Sigmoid colon (tissue), 6 donors: ENCODE measurements at regions not wholly inside any gene's neighbourhood (a gene's known extent, or its start where the extent isn't known, plus 50 kb on each side); places are given as distances from the start of the nearest gene placed in this dataset.
"Not testable (repeated sequence)": the region's sequence is repeated elsewhere in the genome, so short reads cannot be mapped to it uniquely, and the experiment has no call there.

Experiments used
- DNase-seq: peaks from one replicate; pipeline ENCODE4 v3.0.0-alpha.2; 2019
- H3K27ac ChIP-seq, 4 donors: fragments of 200-600 bp; sonication (generic); one replicate each; pipeline ENCODE4 v1.5.1; 2016 to 2019; ENCODE audit warnings: mild to moderate bottlenecking in 1 of 4
- H3K27me3 ChIP-seq, 3 donors: fragments of 200-600 bp; sonication (generic); one replicate each; pipeline ENCODE4 v1.5.1; 2019; ENCODE audit warnings: mild to moderate bottlenecking in 1 of 3
- H3K36me3 ChIP-seq, 4 donors: fragments of 200-600 bp; sonication (generic); one replicate each; pipeline ENCODE4 v1.5.1; 2016 to 2019
- H3K4me1 ChIP-seq, 4 donors: fragments of 200-600 bp; sonication (generic); one replicate each; pipeline ENCODE4 v1.5.1; 2017 to 2019
- H3K4me3 ChIP-seq, 4 donors: fragments of 200-600 bp; sonication (generic); one replicate each; pipeline ENCODE4 v1.5.1; 2017 to 2019; ENCODE audit warnings: mild to moderate bottlenecking in 2 of 4, moderate library complexity in 1 of 4
- H3K9me3 ChIP-seq, 4 donors: fragments of 200-600 bp in 3 of 4; sonication (generic) in 3 of 4; one replicate each; pipeline versions ENCODE4 v1.5.1 to v1.6.1; 2013 to 2019
- CTCF ChIP-seq, 4 experiments: fragments of 450-650 bp in 3 of 4; fragments of 200-600 bp in 1 of 4; IDR thresholded peaks; one replicate each; pipeline ENCODE4 v1.5.1; 2016 to 2019; ENCODE audit warnings: antibody characterized with exemption in 4 of 4, mild to moderate bottlenecking in 3 of 4, moderate library complexity in 2 of 4
- EP300 ChIP-seq, 4 donors: sonication (generic); formaldehyde crosslinking; IDR thresholded peaks; one replicate each; pipeline ENCODE4 v1.6.1; 2017; ENCODE audit warnings: antibody characterized with exemption in 4 of 4
- POLR2A ChIP-seq, 2 donors: fragments of 450-650 bp; IDR thresholded peaks; one replicate each; pipeline ENCODE4 v1.6.1; 2016; ENCODE audit warnings: antibody characterized with exemption in 2 of 2, mild to moderate bottlenecking in 2 of 2, moderate library complexity in 2 of 2
- POLR2AphosphoS5 ChIP-seq, 4 donors: sonication (generic); formaldehyde crosslinking; IDR thresholded peaks; one replicate each; pipeline ENCODE4 v1.6.1; 2017; ENCODE audit warnings: antibody characterized with exemption in 4 of 4
- WGBS, 2 donors: extraction: QIAGEN DNeasy Blood & Tissue Kit; methylation state at CpG; one replicate each; pipeline ENCODE4 v1.1.7; 2013; 5-methylcytosine and 5-hydroxymethylcytosine counted together
- intact Hi-C: fragments of 100-400 bp; cut with DNase I; formaldehyde crosslinking; loops from one replicate; pipeline ENCODE4 v1.15.1; 2023
- donor health status: healthy with polysubstance abuse.
- donor health status: healthy.

GRCh38 chr3:87792534-87793336 lies 266.1 kb downstream of the CGGBP1 start, which contains the start of gene HTR1F:
TSS of gene HTR1F (plus strand) at chr3:87792706.
- H3K4me3 ChIP-seq = peak within 1 kb of the TSS; percentile 12 to 46 (median 34)
- 1 to 3% methylated on average over 62 of the region's 62 CpGs for WGBS, 2 donors
- H3K27ac ChIP-seq = peak within 1 kb of the TSS in 1 of 4 donors; percentile 38

GRCh38 chr3:87792198-87792533 lies 266.6 kb downstream of the CGGBP1 start:
- H3K27ac ChIP-seq = no peak overlapping the region
- peak overlapping the region in 3 of 4 donors; percentile 12 to 46 (median 46) for H3K4me3 ChIP-seq
- H3K36me3 ChIP-seq = no peaks in the 10 kb centered on the region
- WGBS, 2 donors = 10 to 11% methylated on average over 10 of the region's 10 CpGs
- H3K4me1 ChIP-seq = peaks cover 0 to 17% (median 13%) of the 10 kb centered on the region in 4 donors
- peaks cover 10 to 36% (median 18%) of the 10 kb centered on the region in 3 donors for H3K27me3 ChIP-seq
- DNase-seq = no peak
- TF ChIP-seq EP300 (IDR thresholded peaks at IDR 0.05) (no peak), POLR2A (IDR thresholded peaks at IDR 0.05) (no peak), CTCF (IDR thresholded peaks at IDR 0.05) (no peak), POLR2AphosphoS5 (IDR thresholded peaks at IDR 0.05) (no peak)
- intact Hi-C loops = no loop called here
- no peaks in the 10 kb centered on the region for H3K9me3 ChIP-seq

More at GRCh38 chr3:87792534-87793336, 266.1 kb downstream of the CGGBP1 start, which contains the start of gene HTR1F:
- intact Hi-C loops = no loop called here
- Histone ChIP-seq H3K27me3 (peaks cover 10 to 36% (median 18%) of the 10 kb centered on the region in 3 donors), H3K4me1 (peaks cover 0 to 17% (median 13%) of the 10 kb centered on the region in 4 donors), H3K9me3 (no peaks in the 10 kb centered on the region), H3K36me3 (no peaks in the 10 kb centered on the region)
- DNase-seq = no peak
- TF ChIP-seq POLR2A (IDR thresholded peaks at IDR 0.05) (no peak), CTCF (IDR thresholded peaks at IDR 0.05) (no peak), POLR2AphosphoS5 (IDR thresholded peaks at IDR 0.05) (no peak), EP300 (IDR thresholded peaks at IDR 0.05) (no peak)

- intact Hi-C loops = no loop called here
- Histone ChIP-seq H3K9me3 (no peaks in the 10 kb centered on the region), H3K27me3 (peaks cover 10 to 36% (median 18%) of the 10 kb centered on the region in 3 donors), H3K4me1 (peaks cover 0 to 17% (median 13%) of the 10 kb centered on the region in 4 donors), H3K4me3 (no peak overlapping the region), H3K36me3 (no peaks in the 10 kb centered on the region), H3K27ac (no peak overlapping the region)
- 66 to 82% methylated on average over 9 of the region's 9 CpGs for WGBS, 2 donors
- DNase-seq = no peak
- no peak for TF ChIP-seq POLR2A (IDR thresholded peaks at IDR 0.05)
- no peak for TF ChIP-seq CTCF (IDR thresholded peaks at IDR 0.05)
- TF ChIP-seq EP300 (IDR thresholded peaks at IDR 0.05) = no peak
- no peak for TF ChIP-seq POLR2AphosphoS5 (IDR thresholded peaks at IDR 0.05)
Measured at GRCh38 chr3:87791248-87792027, 267.4 kb downstream of the CGGBP1 start.

GRCh38 chr3:87789049-87789448 lies 269.8 kb downstream of the CGGBP1 start:
- Histone ChIP-seq H3K4me1 (peaks cover 0 to 17% (median 13%) of the 10 kb centered on the region in 4 donors), H3K27me3 (peaks cover 10 to 36% (median 18%) of the 10 kb centered on the region in 3 donors)
- H3K27ac ChIP-seq, H3K9me3 ChIP-seq, H3K4me3 ChIP-seq, DNase-seq, intact Hi-C loops, H3K36me3 ChIP-seq: not testable (repeated sequence)
- 73 to 86% methylated on average over 3 of the region's 3 CpGs for WGBS, 2 donors

- no peak overlapping the region for H3K27ac ChIP-seq
- TF ChIP-seq EP300 (IDR thresholded peaks at IDR 0.05) (no peak), POLR2AphosphoS5 (IDR thresholded peaks at IDR 0.05) (no peak), CTCF (IDR thresholded peaks at IDR 0.05) (no peak), POLR2A (IDR thresholded peaks at IDR 0.05) (no peak)
- DNase-seq = no peak
- WGBS, 2 donors = 79 to 90% methylated on average over 4 of the region's 4 CpGs
- no peaks in the 10 kb centered on the region for H3K9me3 ChIP-seq
- peaks cover 10 to 34% (median 18%) of the 10 kb centered on the region in 3 donors for H3K27me3 ChIP-seq
- H3K4me1 ChIP-seq = peaks cover 0 to 17% (median 13%) of the 10 kb centered on the region in 4 donors
- intact Hi-C loops = no loop called here
- no peak overlapping the region for H3K4me3 ChIP-seq
- no peaks in the 10 kb centered on the region for H3K36me3 ChIP-seq
Measured at GRCh38 chr3:87788516-87788915, 270.3 kb downstream of the CGGBP1 start.
